NCI-H446 (cell line): ENCODE measurements at regions not wholly inside any gene's neighbourhood (a gene's known extent, or its start where the extent isn't known, plus 50 kb on each side); places are given as distances from the start of the nearest gene placed in this dataset.

Experiments used
- DNase-seq, 2 experiments: peaks; one replicate each; lab custom pipeline; 2025; lab: John Stamatoyannopoulos, UW

GRCh38 chr5:91438871-91439270 lies 55.8 kb upstream of the ARRDC3 start:
- no peak for DNase-seq

GRCh38 chr5:91436241-91436640 lies 53.1 kb upstream of the ARRDC3 start:
- no peak for DNase-seq

DNA sequence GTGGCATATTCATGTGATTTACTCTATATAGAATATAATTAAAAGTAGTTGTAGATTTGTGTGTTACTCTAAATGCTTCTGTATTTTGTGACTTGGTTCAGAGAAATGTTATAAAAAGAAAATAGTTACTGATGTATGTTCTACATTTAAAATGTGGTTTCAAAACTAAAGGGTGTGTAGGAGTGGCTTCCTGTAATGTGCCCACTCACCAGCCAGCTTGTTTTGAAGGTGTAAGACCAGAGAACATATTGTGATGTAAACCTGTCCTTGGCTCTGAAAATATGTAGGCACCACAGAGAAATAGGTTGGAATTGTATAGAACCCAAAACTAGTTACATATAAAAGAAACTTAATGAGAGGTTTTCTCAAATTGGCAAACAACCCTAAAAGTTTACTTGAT lies 51.2 kb upstream of the ARRDC3 start:
- no peak for DNase-seq

- no peak for DNase-seq
Observed at GRCh38 chr5:91433861-91434260, 50.7 kb upstream of the ARRDC3 start.
